Neural crest cell (in vitro differentiated cells): ENCODE measurements at regions not wholly inside any gene's neighbourhood (a gene's known extent, or its start where the extent isn't known, plus 50 kb on each side); places are given as distances from the start of the nearest gene placed in this dataset.
"Not testable (repeated sequence)": the region's sequence is repeated elsewhere in the genome, so short reads cannot be mapped to it uniquely, and the experiment has no call there.

Experiments
- DNase-seq: peaks from one replicate; pipeline ENCODE4 v3.0.0; 2021; ENCODE audit warnings: low read depth, mixed read lengths, low spot score
- H3K27ac Mint-ChIP-seq: one replicate; pipeline ENCODE4 v1.8.0; 2021; ENCODE audit warnings: mild to moderate bottlenecking, mixed read lengths; ENCODE audit not compliant: unreplicated experiment
- H3K27me3 Mint-ChIP-seq: 2 replicates; pipeline ENCODE4 v1.8.0; 2021; ENCODE audit warnings: low read depth, mild to moderate bottlenecking, mixed read lengths
- H3K36me3 Mint-ChIP-seq: 2 replicates; pipeline ENCODE4 v1.8.0; 2021; ENCODE audit warnings: low read depth, mild to moderate bottlenecking, mixed read lengths
- H3K4me1 Mint-ChIP-seq: 2 replicates; pipeline ENCODE4 v1.8.0; 2021; ENCODE audit warnings: mixed read lengths
- H3K4me3 Mint-ChIP-seq: one replicate; pipeline ENCODE4 v1.8.0; 2021; ENCODE audit warnings: mild to moderate bottlenecking, mixed read lengths
- H3K9me3 Mint-ChIP-seq: 2 replicates; pipeline ENCODE4 v1.8.0; 2021; ENCODE audit warnings: mixed read lengths
- CTCF ChIP-seq: fragments of 200-600 bp; sonication (generic); conservative IDR thresholded peaks from 2 replicates; pipeline ENCODE4 v1.5.0; 2021; ENCODE audit warnings: antibody characterized with exemption, mild to moderate bottlenecking

GRCh38 chr2:130265570-130266247 is 67.5 kb upstream of the TUBA3E start:
- H3K9me3 Mint-ChIP-seq, DNase-seq, H3K36me3 Mint-ChIP-seq, H3K4me3 Mint-ChIP-seq, H3K4me1 Mint-ChIP-seq, H3K27ac Mint-ChIP-seq, H3K27me3 Mint-ChIP-seq: not testable (repeated sequence)

- H3K4me1 Mint-ChIP-seq, H3K9me3 Mint-ChIP-seq, H3K27ac Mint-ChIP-seq, DNase-seq, H3K4me3 Mint-ChIP-seq, H3K36me3 Mint-ChIP-seq, H3K27me3 Mint-ChIP-seq: not testable (repeated sequence)
These were observed 66.7 kb upstream of the TUBA3E start for GRCh38 chr2:130264901-130265320.

- H3K27ac Mint-ChIP-seq: no peak overlapping the region
- no peak for DNase-seq
- peaks cover 7% of the 10 kb centered on the region for H3K4me1 Mint-ChIP-seq
- no peaks in the 10 kb centered on the region for H3K36me3 Mint-ChIP-seq
- no peak for TF ChIP-seq CTCF
- H3K4me3 Mint-ChIP-seq: no peak overlapping the region
- H3K9me3 Mint-ChIP-seq: no peaks in the 10 kb centered on the region
- H3K27me3 Mint-ChIP-seq: peaks cover 2% of the 10 kb centered on the region
These were observed 66.3 kb upstream of the TUBA3E start for GRCh38 chr2:130264501-130264900.

GRCh38 chr2:130264046-130264445 is 65.8 kb upstream of the TUBA3E start:
- no peak overlapping the region for H3K4me3 Mint-ChIP-seq
- H3K27me3 Mint-ChIP-seq: peaks cover 3% of the 10 kb centered on the region
- H3K27ac Mint-ChIP-seq: no peak overlapping the region
- no peak for DNase-seq
- no peaks in the 10 kb centered on the region for H3K36me3 Mint-ChIP-seq
- H3K9me3 Mint-ChIP-seq: no peaks in the 10 kb centered on the region
- no peak for TF ChIP-seq CTCF
- H3K4me1 Mint-ChIP-seq: peaks cover 12% of the 10 kb centered on the region

- no peaks in the 10 kb centered on the region for H3K36me3 Mint-ChIP-seq
- DNase-seq: no peak
- no peaks in the 10 kb centered on the region for H3K9me3 Mint-ChIP-seq
- H3K4me3 Mint-ChIP-seq: no peak overlapping the region
- H3K4me1 Mint-ChIP-seq: peaks cover 16% of the 10 kb centered on the region
- no peak for TF ChIP-seq CTCF
- H3K27ac Mint-ChIP-seq: no peak overlapping the region
- H3K27me3 Mint-ChIP-seq: peaks cover 3% of the 10 kb centered on the region
These were observed 65.4 kb upstream of the TUBA3E start for GRCh38 chr2:130263606-130264005.

GRCh38 chr2:130261970-130262760 is 63.9 kb upstream of the TUBA3E start:
- no peaks in the 10 kb centered on the region for H3K9me3 Mint-ChIP-seq
- H3K4me1 Mint-ChIP-seq: peaks cover 20% of the 10 kb centered on the region
- TF ChIP-seq CTCF: no peak
- H3K36me3 Mint-ChIP-seq: no peaks in the 10 kb centered on the region
- no peak overlapping the region for H3K4me3 Mint-ChIP-seq
- DNase-seq: no peak
- H3K27me3 Mint-ChIP-seq: peaks cover 3% of the 10 kb centered on the region
- H3K27ac Mint-ChIP-seq: no peak overlapping the region
